ENCODE measurements at regions not wholly inside any gene's neighbourhood (a gene's known extent, or its start where the extent isn't known, plus 50 kb on each side); places are given as distances from the start of the nearest gene placed in this dataset.

- DNase-seq, result no peak
- in situ Hi-C loops (cut with MboI; ENCODE audit: low pct_unique_long_range_greater_than_20kb, low sequenced_read_pairs), result no loop called here
Observed at GRCh38 chr2:22560021-22560420, 825.0 kb upstream of the KLHL29 start.

GRCh38 chr2:22579341-22579740 is 805.6 kb upstream of the KLHL29 start:
- in situ Hi-C loops (cut with MboI; ENCODE audit: low pct_unique_long_range_greater_than_20kb, low sequenced_read_pairs), result no loop called here
- no peak for DNase-seq

- in situ Hi-C loops (cut with MboI; ENCODE audit: low pct_unique_long_range_greater_than_20kb, low sequenced_read_pairs), result no loop called here
- DNase-seq, result no peak
Observed at GRCh38 chr2:22582107-22582506, 802.9 kb upstream of the KLHL29 start.

- no peak for DNase-seq
- in situ Hi-C loops (cut with MboI; ENCODE audit: low pct_unique_long_range_greater_than_20kb, low sequenced_read_pairs), result no loop called here
Observed at GRCh38 chr2:22596306-22596705, 788.7 kb upstream of the KLHL29 start.

- in situ Hi-C loops (cut with MboI; ENCODE audit: low pct_unique_long_range_greater_than_20kb, low sequenced_read_pairs), result no loop called here
Observed at GRCh38 chr2:22600156-22600555, 784.8 kb upstream of the KLHL29 start.

GRCh38 chr2:22600999-22601398 is 784.0 kb upstream of the KLHL29 start:
- DNase-seq, result no peak
- in situ Hi-C loops (cut with MboI; ENCODE audit: low pct_unique_long_range_greater_than_20kb, low sequenced_read_pairs), result no loop called here

More at GRCh38 chr2:22600156-22600555, 784.8 kb upstream of the KLHL29 start:
- DNase-seq, result no peak

- in situ Hi-C loops (cut with MboI; ENCODE audit: low pct_unique_long_range_greater_than_20kb, low sequenced_read_pairs), result no loop called here
- no peak for DNase-seq
Observed at GRCh38 chr2:22604136-22604535, 780.8 kb upstream of the KLHL29 start.

GRCh38 chr2:22616031-22616430 is 768.9 kb upstream of the KLHL29 start:
- no peak for DNase-seq
- in situ Hi-C loops (cut with MboI; ENCODE audit: low pct_unique_long_range_greater_than_20kb, low sequenced_read_pairs), result no loop called here

GRCh38 chr2:22623620-22624019 is 761.4 kb upstream of the KLHL29 start:
- DNase-seq, result no peak
- in situ Hi-C loops (cut with MboI; ENCODE audit: low pct_unique_long_range_greater_than_20kb, low sequenced_read_pairs), result no loop called here

GRCh38 chr2:22626621-22627020 is 758.4 kb upstream of the KLHL29 start:
- DNase-seq, result no peak
- in situ Hi-C loops (cut with MboI; ENCODE audit: low pct_unique_long_range_greater_than_20kb, low sequenced_read_pairs), result no loop called here

- DNase-seq, result no peak
- in situ Hi-C loops (cut with MboI; ENCODE audit: low pct_unique_long_range_greater_than_20kb, low sequenced_read_pairs), result no loop called here
Observed at GRCh38 chr2:22628221-22628620, 756.8 kb upstream of the KLHL29 start.

GRCh38 chr2:22628906-22629305 is 756.1 kb upstream of the KLHL29 start:
- no peak for DNase-seq
- in situ Hi-C loops (cut with MboI; ENCODE audit: low pct_unique_long_range_greater_than_20kb, low sequenced_read_pairs), result no loop called here

- in situ Hi-C loops (cut with MboI; ENCODE audit: low pct_unique_long_range_greater_than_20kb, low sequenced_read_pairs), result no loop called here
- no peak for DNase-seq
Observed at GRCh38 chr2:22634167-22634566, 750.8 kb upstream of the KLHL29 start.

- in situ Hi-C loops (cut with MboI; ENCODE audit: low pct_unique_long_range_greater_than_20kb, low sequenced_read_pairs), result no loop called here
Observed at GRCh38 chr2:22656426-22656825, 728.6 kb upstream of the KLHL29 start.

GRCh38 chr2:22673529-22673928 is 711.5 kb upstream of the KLHL29 start:
- DNase-seq, result no peak
- in situ Hi-C loops (cut with MboI; ENCODE audit: low pct_unique_long_range_greater_than_20kb, low sequenced_read_pairs), result no loop called here

More at GRCh38 chr2:22656426-22656825, 728.6 kb upstream of the KLHL29 start:
- no peak for DNase-seq

GRCh38 chr2:22683914-22684313 is 701.1 kb upstream of the KLHL29 start:
- DNase-seq, result no peak
- in situ Hi-C loops (cut with MboI; ENCODE audit: low pct_unique_long_range_greater_than_20kb, low sequenced_read_pairs), result no loop called here

GRCh38 chr2:22690096-22690495 is 694.9 kb upstream of the KLHL29 start:
- DNase-seq, result no peak
- in situ Hi-C loops (cut with MboI; ENCODE audit: low pct_unique_long_range_greater_than_20kb, low sequenced_read_pairs), result no loop called here

GRCh38 chr2:22691666-22692065 is 693.3 kb upstream of the KLHL29 start:
- no peak for DNase-seq
- in situ Hi-C loops (cut with MboI; ENCODE audit: low pct_unique_long_range_greater_than_20kb, low sequenced_read_pairs), result no loop called here

GRCh38 chr2:22692746-22693145 is 692.2 kb upstream of the KLHL29 start:
- DNase-seq, result no peak
- in situ Hi-C loops (cut with MboI; ENCODE audit: low pct_unique_long_range_greater_than_20kb, low sequenced_read_pairs), result no loop called here

- in situ Hi-C loops (cut with MboI; ENCODE audit: low pct_unique_long_range_greater_than_20kb, low sequenced_read_pairs), result no loop called here
- DNase-seq, result no peak
Observed at GRCh38 chr2:22694300-22694699, 690.7 kb upstream of the KLHL29 start.

- no peak for DNase-seq
- in situ Hi-C loops (cut with MboI; ENCODE audit: low pct_unique_long_range_greater_than_20kb, low sequenced_read_pairs), result no loop called here
Observed at GRCh38 chr2:22694856-22695255, 690.1 kb upstream of the KLHL29 start.
